ENCODE measurements at regions not wholly inside any gene's neighbourhood (a gene's known extent, or its start where the extent isn't known, plus 50 kb on each side); places are given as distances from the start of the nearest gene placed in this dataset.

- no peak for TF ChIP-seq CTCF (conservative IDR thresholded peaks at IDR 0.05)
- no peak overlapping the region for H3K27ac ChIP-seq
These were observed 280.4 kb upstream of the CD180 start for GRCh38 chr5:67476995-67477394.

- no peak overlapping the region for H3K27ac ChIP-seq
- TF ChIP-seq CTCF (conservative IDR thresholded peaks at IDR 0.05) = no peak
These were observed 279.9 kb upstream of the CD180 start for GRCh38 chr5:67476531-67476930.

- TF ChIP-seq CTCF (conservative IDR thresholded peaks at IDR 0.05) = no peak
- H3K27ac ChIP-seq = no peak overlapping the region
These were observed 278.9 kb upstream of the CD180 start for GRCh38 chr5:67475489-67475888.

- no peak for TF ChIP-seq CTCF (conservative IDR thresholded peaks at IDR 0.05)
- no peak overlapping the region for H3K27ac ChIP-seq
These were observed 278.1 kb upstream of the CD180 start for GRCh38 chr5:67474597-67475238.

GRCh38 chr5:67467110-67467509 lies 270.5 kb upstream of the CD180 start:
- no peak overlapping the region for H3K27ac ChIP-seq
- TF ChIP-seq CTCF (conservative IDR thresholded peaks at IDR 0.05) = no peak

- H3K27ac ChIP-seq = no peak overlapping the region
- TF ChIP-seq CTCF (conservative IDR thresholded peaks at IDR 0.05) = no peak
These were observed 269.1 kb upstream of the CD180 start for GRCh38 chr5:67465537-67466207.

GRCh38 chr5:67462147-67462546 lies 265.5 kb upstream of the CD180 start:
- TF ChIP-seq CTCF (conservative IDR thresholded peaks at IDR 0.05) = no peak
- no peak overlapping the region for H3K27ac ChIP-seq

All from VCaP (cell line).